Spinal cord (tissue), 9 donors: ENCODE measurements at regions not wholly inside any gene's neighbourhood (a gene's known extent, or its start where the extent isn't known, plus 50 kb on each side); places are given as distances from the start of the nearest gene placed in this dataset.

Experiments
- DNase-seq, 6 donors: peaks; one replicate each; pipeline versions ENCODE4 v3.0.0 to v3.0.0-alpha.2; 2013 to 2015; ENCODE audit warnings: low spot score in 6 of 6, low read depth in 4 of 6
- H3K27ac ChIP-seq: one replicate; pipeline ENCODE4 v1.5.1; 2013; ENCODE audit warnings: low read depth, low read length, control low read depth
- H3K27me3 ChIP-seq: one replicate; pipeline ENCODE4 v1.6.1; 2013; ENCODE audit warnings: low read length; ENCODE audit not compliant: control insufficient read depth, insufficient read depth
- H3K36me3 ChIP-seq: one replicate; pipeline ENCODE4 v1.6.1; 2013; ENCODE audit warnings: low read length; ENCODE audit not compliant: control insufficient read depth, insufficient read depth
- H3K4me1 ChIP-seq: one replicate; pipeline ENCODE4 v1.6.1; 2013; ENCODE audit warnings: low read length; ENCODE audit not compliant: control insufficient read depth, insufficient read depth
- H3K4me3 ChIP-seq: one replicate; pipeline ENCODE4 v1.5.1; 2013; ENCODE audit warnings: low read depth, low read length, control low read depth
- H3K9me3 ChIP-seq: one replicate; pipeline ENCODE4 v1.6.1; 2013; ENCODE audit warnings: low read length; ENCODE audit not compliant: control insufficient read depth, insufficient read depth
- WGBS: methylation state at CpG from one replicate; pipeline ENCODE4 v1.1.5; 2013; ENCODE audit warnings: missing lambda C conversion rate; ENCODE audit not compliant: insufficient coverage; 5-methylcytosine and 5-hydroxymethylcytosine counted together
- donor health status: healthy.

GRCh38 chr1:5272325-5272724 is 617.9 kb downstream of the AJAP1 start:
- WGBS = no CpG with 5 or more reads among the region's 7 CpGs
- no peak overlapping the region for H3K4me3 ChIP-seq

GRCh38 chr1:5271264-5271663 is 616.9 kb downstream of the AJAP1 start:
- no CpG with 5 or more reads among the region's 2 CpGs for WGBS
- DNase-seq = no peak
- no peaks in the 10 kb centered on the region for H3K27me3 ChIP-seq
- peaks cover 15% of the 10 kb centered on the region for H3K4me1 ChIP-seq
- H3K9me3 ChIP-seq = no peaks in the 10 kb centered on the region
- H3K27ac ChIP-seq = no peak overlapping the region
- H3K36me3 ChIP-seq = no peaks in the 10 kb centered on the region
- no peak overlapping the region for H3K4me3 ChIP-seq

More at GRCh38 chr1:5272325-5272724, 617.9 kb downstream of the AJAP1 start:
- Histone ChIP-seq H3K27ac (no peak overlapping the region), H3K27me3 (no peaks in the 10 kb centered on the region), H3K9me3 (no peaks in the 10 kb centered on the region), H3K36me3 (no peaks in the 10 kb centered on the region), H3K4me1 (peaks cover 15% of the 10 kb centered on the region)
- peak in 1 of 6 donors; percentile 68 for DNase-seq

GRCh38 chr1:5269901-5270300 is 615.5 kb downstream of the AJAP1 start:
- H3K27me3 ChIP-seq = no peaks in the 10 kb centered on the region
- no peak overlapping the region for H3K4me3 ChIP-seq
- H3K36me3 ChIP-seq = no peaks in the 10 kb centered on the region
- H3K4me1 ChIP-seq = peaks cover 8% of the 10 kb centered on the region
- no peak for DNase-seq
- no peak overlapping the region for H3K27ac ChIP-seq
- no peaks in the 10 kb centered on the region for H3K9me3 ChIP-seq
- WGBS = 71% methylated on average over 1 of the region's 3 CpGs

- no peak overlapping the region for H3K27ac ChIP-seq
- no peak overlapping the region for H3K4me3 ChIP-seq
- DNase-seq = peak in 2 of 6 donors; percentile 26 to 53
- H3K9me3 ChIP-seq = no peaks in the 10 kb centered on the region
- no peaks in the 10 kb centered on the region for H3K27me3 ChIP-seq
- peaks cover 6% of the 10 kb centered on the region for H3K4me1 ChIP-seq
- no peaks in the 10 kb centered on the region for H3K36me3 ChIP-seq
- 49% methylated on average over 12 of the region's 14 CpGs for WGBS
Observed at GRCh38 chr1:5267603-5268235, 613.3 kb downstream of the AJAP1 start.

GRCh38 chr1:5265438-5266075 is 611.1 kb downstream of the AJAP1 start:
- H3K9me3 ChIP-seq = no peaks in the 10 kb centered on the region
- 65% methylated on average over 13 of the region's 14 CpGs for WGBS
- no peak overlapping the region for H3K27ac ChIP-seq
- H3K4me3 ChIP-seq = no peak overlapping the region
- H3K4me1 ChIP-seq = peaks cover 6% of the 10 kb centered on the region
- peak in 1 of 6 donors; percentile 72 for DNase-seq
- no peaks in the 10 kb centered on the region for H3K36me3 ChIP-seq
- H3K27me3 ChIP-seq = no peaks in the 10 kb centered on the region

GRCh38 chr1:5264476-5264875 is 610.1 kb downstream of the AJAP1 start:
- H3K9me3 ChIP-seq = no peaks in the 10 kb centered on the region
- H3K27ac ChIP-seq = no peak overlapping the region
- no peaks in the 10 kb centered on the region for H3K27me3 ChIP-seq
- no peak for DNase-seq
- H3K4me3 ChIP-seq = no peak overlapping the region
- peaks cover 6% of the 10 kb centered on the region for H3K4me1 ChIP-seq
- H3K36me3 ChIP-seq = no peaks in the 10 kb centered on the region
- 60% methylated on average over 1 of the region's 6 CpGs for WGBS

GRCh38 chr1:5256793-5257192 is 602.4 kb downstream of the AJAP1 start:
- no peaks in the 10 kb centered on the region for H3K27me3 ChIP-seq
- no peak overlapping the region for H3K27ac ChIP-seq
- H3K4me3 ChIP-seq = no peak overlapping the region
- WGBS = no CpG with 5 or more reads among the region's 2 CpGs
- H3K4me1 ChIP-seq = peaks cover 6% of the 10 kb centered on the region
- DNase-seq = no peak
- H3K9me3 ChIP-seq = no peaks in the 10 kb centered on the region
- no peaks in the 10 kb centered on the region for H3K36me3 ChIP-seq

- H3K4me3 ChIP-seq = no peak overlapping the region
- no peaks in the 10 kb centered on the region for H3K9me3 ChIP-seq
- no peaks in the 10 kb centered on the region for H3K36me3 ChIP-seq
- peaks cover 6% of the 10 kb centered on the region for H3K4me1 ChIP-seq
- H3K27me3 ChIP-seq = no peaks in the 10 kb centered on the region
- WGBS = 100% methylated on average over 1 of the region's 2 CpGs
- DNase-seq = no peak
- no peak overlapping the region for H3K27ac ChIP-seq
Observed at GRCh38 chr1:5254975-5255374, 600.6 kb downstream of the AJAP1 start.

- H3K36me3 ChIP-seq = no peaks in the 10 kb centered on the region
- no peaks in the 10 kb centered on the region for H3K9me3 ChIP-seq
- WGBS = 84% methylated on average over 9 of the region's 15 CpGs
- peaks cover 6% of the 10 kb centered on the region for H3K4me1 ChIP-seq
- DNase-seq = no peak
- no peaks in the 10 kb centered on the region for H3K27me3 ChIP-seq
- H3K4me3 ChIP-seq = no peak overlapping the region
- no peak overlapping the region for H3K27ac ChIP-seq
Observed at GRCh38 chr1:5254131-5254725, 599.8 kb downstream of the AJAP1 start.

- H3K4me1 ChIP-seq = peaks cover 6% of the 10 kb centered on the region
- DNase-seq = no peak
Observed at GRCh38 chr1:5253036-5253435, 598.6 kb downstream of the AJAP1 start.

More at GRCh38 chr1:5253036-5253435, 598.6 kb downstream of the AJAP1 start:
- WGBS = 74% methylated on average over 4 of the region's 5 CpGs
- Histone ChIP-seq H3K36me3 (no peaks in the 10 kb centered on the region), H3K4me3 (no peak overlapping the region), H3K27me3 (no peaks in the 10 kb centered on the region), H3K9me3 (no peaks in the 10 kb centered on the region), H3K27ac (no peak overlapping the region)
